Kidney epithelial cell (primary cell): ENCODE measurements at regions not wholly inside any gene's neighbourhood (a gene's known extent, or its start where the extent isn't known, plus 50 kb on each side); places are given as distances from the start of the nearest gene placed in this dataset.

Experiments
- DNase-seq: peaks from one replicate; pipeline ENCODE4 v3.0.0-alpha.2; 2010; ENCODE audit warnings: low read depth
- H3K27me3 ChIP-seq: 2 replicates; pipeline ENCODE4 v1.6.0; 2011; ENCODE audit warnings: low read length; ENCODE audit not compliant: control insufficient read depth, insufficient read depth
- H3K36me3 ChIP-seq: 2 replicates; pipeline ENCODE4 v1.5.1; 2011; ENCODE audit warnings: low read length; ENCODE audit not compliant: control insufficient read depth, insufficient read depth
- H3K4me3 ChIP-seq: 2 replicates; pipeline ENCODE4 v1.5.1; 2011; ENCODE audit warnings: low read depth, mild to moderate bottlenecking, control low read depth, low read length
- TF ChIP-seq, protein P1 (sequence below): IDR thresholded peaks from 2 replicates; pipeline ENCODE4 v1.5.1; 2011; ENCODE audit warnings: mild to moderate bottlenecking, moderate library complexity, low read length, control low read depth, inconsistent platforms; ENCODE audit not compliant: insufficient read depth, poor library complexity, severe bottlenecking

DNA sequence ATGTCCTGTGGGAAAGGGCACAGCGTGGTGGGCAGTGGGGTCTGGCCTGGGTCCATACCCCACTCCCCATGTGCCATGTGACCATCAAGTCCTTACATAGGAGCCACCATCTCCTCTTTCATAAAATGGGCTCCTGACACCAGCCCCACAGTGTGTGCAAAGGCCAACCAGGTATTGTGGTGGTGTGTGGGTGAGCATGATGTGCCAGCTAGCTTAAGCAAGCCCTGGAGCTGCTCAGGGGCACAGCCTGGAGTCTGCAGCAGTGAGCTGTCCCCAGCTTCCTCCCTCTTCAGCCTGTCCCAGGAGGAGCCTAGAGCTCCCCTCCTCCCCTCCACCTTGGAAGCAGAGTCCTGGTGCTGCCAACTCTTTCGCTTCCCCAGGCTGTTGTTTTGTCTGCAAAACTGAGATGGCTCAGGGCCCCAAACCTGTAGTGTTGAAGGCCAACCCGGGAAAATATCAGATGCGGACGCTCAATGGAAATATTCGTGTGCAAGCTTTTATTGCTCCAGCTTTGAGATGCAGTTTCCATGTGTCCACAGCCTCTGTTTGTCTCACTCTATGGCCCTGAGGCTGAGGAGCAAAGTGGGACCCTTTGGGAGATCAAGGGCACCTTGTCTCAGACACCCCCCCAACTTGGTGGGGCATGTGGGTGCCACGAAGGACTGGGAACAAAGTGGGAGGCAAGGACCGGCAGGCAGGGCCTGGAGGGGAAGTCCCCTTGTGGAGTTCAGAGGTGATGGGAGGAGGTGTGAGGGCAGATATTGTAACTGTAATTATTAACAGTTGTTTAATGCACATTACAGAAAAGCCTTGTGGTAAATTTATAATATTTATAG, 92.6 kb downstream of the CTTN start:
- no peaks in the 10 kb centered on the region for H3K27me3 ChIP-seq
- H3K36me3 ChIP-seq = no peaks in the 10 kb centered on the region
- H3K4me3 ChIP-seq = no peak overlapping the region
- TF ChIP-seq, protein P1, sequence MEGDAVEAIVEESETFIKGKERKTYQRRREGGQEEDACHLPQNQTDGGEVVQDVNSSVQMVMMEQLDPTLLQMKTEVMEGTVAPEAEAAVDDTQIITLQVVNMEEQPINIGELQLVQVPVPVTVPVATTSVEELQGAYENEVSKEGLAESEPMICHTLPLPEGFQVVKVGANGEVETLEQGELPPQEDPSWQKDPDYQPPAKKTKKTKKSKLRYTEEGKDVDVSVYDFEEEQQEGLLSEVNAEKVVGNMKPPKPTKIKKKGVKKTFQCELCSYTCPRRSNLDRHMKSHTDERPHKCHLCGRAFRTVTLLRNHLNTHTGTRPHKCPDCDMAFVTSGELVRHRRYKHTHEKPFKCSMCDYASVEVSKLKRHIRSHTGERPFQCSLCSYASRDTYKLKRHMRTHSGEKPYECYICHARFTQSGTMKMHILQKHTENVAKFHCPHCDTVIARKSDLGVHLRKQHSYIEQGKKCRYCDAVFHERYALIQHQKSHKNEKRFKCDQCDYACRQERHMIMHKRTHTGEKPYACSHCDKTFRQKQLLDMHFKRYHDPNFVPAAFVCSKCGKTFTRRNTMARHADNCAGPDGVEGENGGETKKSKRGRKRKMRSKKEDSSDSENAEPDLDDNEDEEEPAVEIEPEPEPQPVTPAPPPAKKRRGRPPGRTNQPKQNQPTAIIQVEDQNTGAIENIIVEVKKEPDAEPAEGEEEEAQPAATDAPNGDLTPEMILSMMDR = no peak
- no peak for DNase-seq

DNA sequence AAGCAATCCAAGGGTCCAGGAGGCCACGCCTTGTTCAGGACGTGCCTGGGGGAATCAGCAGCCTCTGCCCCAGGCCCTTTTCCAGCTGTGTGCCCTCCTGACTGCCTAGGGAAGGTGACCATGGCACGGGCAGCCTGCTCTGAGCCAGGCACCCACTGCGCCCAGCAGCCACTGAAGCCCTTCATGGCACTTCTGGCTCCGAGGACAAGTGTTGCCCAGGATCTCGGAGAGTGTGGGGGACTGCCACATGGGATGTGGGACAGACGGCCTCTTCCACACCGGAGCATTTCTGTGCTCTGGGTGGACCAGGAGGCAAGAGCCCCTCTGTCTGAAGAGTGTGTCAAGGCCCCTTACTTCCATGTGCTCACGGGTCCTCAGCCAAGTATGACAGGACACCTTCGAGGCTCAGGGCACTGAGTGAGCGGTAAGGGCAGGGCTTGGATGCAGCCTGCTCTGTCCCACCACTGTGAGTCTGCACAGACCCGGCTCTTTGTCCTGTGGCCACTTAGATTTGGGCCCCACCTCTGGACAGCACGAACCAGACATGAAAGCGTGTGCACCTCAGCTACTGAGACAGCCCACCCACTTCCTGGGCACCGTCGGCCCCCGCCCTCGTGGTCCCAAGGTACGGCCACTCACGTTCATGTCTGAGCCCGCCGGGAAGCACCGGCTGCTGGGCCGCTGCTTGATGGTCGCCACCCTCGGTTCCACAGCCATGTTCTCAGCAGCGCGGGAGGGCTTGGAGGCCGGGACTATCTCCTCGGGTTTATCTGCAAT, 93.6 kb downstream of the CTTN start:
- Histone ChIP-seq H3K4me3 (no peak overlapping the region), H3K36me3 (no peaks in the 10 kb centered on the region), H3K27me3 (no peaks in the 10 kb centered on the region)
- no peak for DNase-seq
- TF ChIP-seq, protein P1 = no peak

DNA sequence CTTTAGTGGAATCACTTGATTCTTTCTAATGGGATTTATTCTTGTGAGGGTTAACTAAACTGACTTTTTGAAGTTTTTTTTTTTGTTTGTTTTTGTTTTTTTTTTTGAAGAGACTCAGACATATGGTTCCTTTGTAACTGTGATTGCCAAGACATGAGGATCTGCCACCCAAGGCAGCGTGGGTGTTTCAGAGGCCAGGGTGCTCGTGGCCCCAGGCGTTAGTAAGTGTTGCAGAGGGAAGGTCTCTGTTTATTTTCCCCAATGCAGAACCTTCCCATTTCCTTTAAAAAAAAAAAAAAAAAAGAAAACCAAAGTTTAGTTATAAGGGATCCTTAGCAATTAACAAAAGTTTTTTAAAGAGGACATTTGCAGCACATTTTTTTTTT, 94.8 kb downstream of the CTTN start:
- TF ChIP-seq, protein P1 = no peak
- Histone ChIP-seq H3K4me3 (no peak overlapping the region), H3K27me3 (no peaks in the 10 kb centered on the region), H3K36me3 (no peaks in the 10 kb centered on the region)
- no peak for DNase-seq

DNA sequence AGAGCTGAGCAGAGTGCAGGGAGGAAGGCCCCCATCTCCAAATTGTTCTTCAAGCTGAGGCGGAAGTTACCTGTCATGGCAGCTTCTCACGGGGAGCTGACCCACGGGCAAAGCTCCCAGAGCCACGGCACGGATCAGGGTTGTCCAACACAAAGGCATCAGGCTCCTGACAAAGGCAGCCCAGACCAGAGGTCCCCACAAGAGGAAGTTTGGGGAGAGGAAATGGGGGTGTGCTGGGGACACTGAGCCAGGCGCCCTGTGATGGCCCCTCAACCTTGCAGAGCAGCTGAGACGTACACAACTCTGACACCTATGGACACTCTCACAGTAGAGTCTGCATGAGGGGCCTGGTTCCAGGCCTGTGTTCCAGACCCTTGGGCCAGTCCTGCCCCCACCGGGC, 95.6 kb downstream of the CTTN start:
- H3K36me3 ChIP-seq = no peaks in the 10 kb centered on the region
- no peaks in the 10 kb centered on the region for H3K27me3 ChIP-seq
- TF ChIP-seq, protein P1 = no peak
- H3K4me3 ChIP-seq = no peak overlapping the region
- DNase-seq = no peak

DNA sequence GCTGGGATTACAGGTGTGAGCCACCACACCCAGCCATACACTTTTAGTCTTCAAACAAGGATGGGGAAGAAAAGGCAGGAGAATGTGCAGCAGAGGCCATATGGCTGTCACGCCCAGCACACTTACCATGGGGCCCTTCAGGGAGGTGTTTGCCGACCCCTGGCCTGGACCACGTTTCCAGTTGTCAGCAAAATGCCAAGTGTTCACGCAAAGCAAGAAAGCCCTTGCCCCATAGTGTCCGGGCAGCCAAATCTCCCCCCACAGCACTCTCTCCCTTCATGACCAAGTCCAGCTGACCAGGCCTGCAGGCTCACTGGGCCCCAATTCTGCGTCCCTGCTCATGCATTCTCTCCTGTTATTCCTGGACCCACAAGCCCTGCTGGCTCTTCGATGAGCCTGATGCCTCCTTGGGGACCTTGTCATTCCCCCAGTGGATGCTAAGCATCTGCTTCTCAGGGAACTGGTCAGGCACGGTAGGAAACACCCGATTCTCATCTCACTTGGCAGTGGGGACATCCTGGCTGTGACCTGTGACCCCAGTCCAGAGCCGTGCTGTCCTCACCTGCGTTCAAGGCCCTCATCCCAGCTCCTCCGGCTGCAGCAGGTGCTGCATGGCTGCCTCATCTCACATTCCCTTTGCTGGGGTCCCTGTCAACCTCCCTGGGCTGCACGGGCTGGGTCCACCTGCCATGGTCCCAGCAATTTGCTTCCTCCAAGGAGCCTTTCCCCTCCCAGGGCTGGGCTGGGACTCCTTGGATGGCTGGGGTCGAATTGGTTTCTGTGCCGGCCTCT, 96.4 kb downstream of the CTTN start:
- H3K27me3 ChIP-seq = no peaks in the 10 kb centered on the region
- DNase-seq = no peak
- H3K36me3 ChIP-seq = no peaks in the 10 kb centered on the region
- TF ChIP-seq, protein P1 = no peak
- H3K4me3 ChIP-seq = no peak overlapping the region
